Uterus (tissue), 3 donors: ENCODE measurements at regions not wholly inside any gene's neighbourhood (a gene's known extent, or its start where the extent isn't known, plus 50 kb on each side); places are given as distances from the start of the nearest gene placed in this dataset.

Experiments
- DNase-seq, 2 donors: peaks; one replicate each; pipeline ENCODE4 v3.0.0-alpha.2; 2019 to 2020
- H3K27ac ChIP-seq, 2 donors: fragments of 200-600 bp; sonication (generic); 1 replicate in 1 of 2; 2 replicates in 1 of 2; pipeline ENCODE4 v1.5.1; 2016 to 2018
- H3K27me3 ChIP-seq, 2 donors: fragments of 200-600 bp; sonication (generic); one replicate each; pipeline ENCODE4 v1.5.1; 2018 to 2019; ENCODE audit warnings: control low read depth in 1 of 2
- H3K36me3 ChIP-seq, 2 donors: fragments of 200-600 bp; sonication (generic); one replicate each; pipeline ENCODE4 v1.5.1; 2019; ENCODE audit warnings: control low read depth in 1 of 2
- H3K4me1 ChIP-seq, 2 donors: fragments of 200-600 bp; sonication (generic); one replicate each; pipeline ENCODE4 v1.5.1; 2018 to 2019; ENCODE audit warnings: control low read depth in 1 of 2
- H3K4me3 ChIP-seq, 2 donors: fragments of 200-600 bp; sonication (generic); 1 replicate in 1 of 2; 2 replicates in 1 of 2; pipeline ENCODE4 v1.5.1; 2018 to 2019; ENCODE audit warnings: mild to moderate bottlenecking in 1 of 2
- H3K9me3 ChIP-seq, 2 donors: fragments of 200-600 bp; sonication (generic); one replicate each; pipeline ENCODE4 v1.5.1; 2019; ENCODE audit warnings: control low read depth in 1 of 2
- CTCF ChIP-seq, 4 experiments: fragments of 200-600 bp in 2 of 4; fragments of 450-650 bp in 2 of 4; sonication (generic) in 2 of 4; IDR thresholded peaks; one replicate each; pipeline ENCODE4 v1.5.1; 2016 to 2019; ENCODE audit warnings: antibody characterized with exemption in 4 of 4, mild to moderate bottlenecking in 2 of 4, moderate library complexity in 1 of 4
- POLR2A ChIP-seq, 2 donors: fragments of 450-650 bp; IDR thresholded peaks; one replicate each; pipeline ENCODE4 v1.6.1; 2016; ENCODE audit warnings: antibody characterized with exemption in 2 of 2, mild to moderate bottlenecking in 1 of 2, moderate library complexity in 1 of 2
- intact Hi-C: fragments of 100-400 bp; cut with DNase I; formaldehyde crosslinking; loops from one replicate; pipeline ENCODE4 v1.15.1; 2023; ENCODE audit warnings: low total_unique reads
- donor health status: DM: yes; HTN: yes; CAD: no.

- Histone ChIP-seq H3K36me3 (no peaks in the 10 kb centered on the region), H3K27me3 (no peaks in the 10 kb centered on the region), H3K4me3 (no peak overlapping the region), H3K9me3 (no peaks in the 10 kb centered on the region), H3K4me1 (no peaks in the 10 kb centered on the region), H3K27ac (no peak overlapping the region)
- TF ChIP-seq POLR2A (IDR thresholded peaks at IDR 0.05) (no peak), CTCF (IDR thresholded peaks at IDR 0.05) (no peak)
- intact Hi-C loops: no loop called here
- DNase-seq: no peak
Observed at GRCh38 chr4:177582992-177583391, 140.8 kb upstream of the AGA start.

- TF ChIP-seq POLR2A (IDR thresholded peaks at IDR 0.05) (no peak), CTCF (IDR thresholded peaks at IDR 0.05) (no peak)
- Histone ChIP-seq H3K27ac (no peak overlapping the region), H3K27me3 (no peaks in the 10 kb centered on the region), H3K4me1 (no peaks in the 10 kb centered on the region), H3K9me3 (no peaks in the 10 kb centered on the region), H3K36me3 (no peaks in the 10 kb centered on the region), H3K4me3 (no peak overlapping the region)
- intact Hi-C loops: no loop called here
- no peak for DNase-seq
Observed at GRCh38 chr4:177587989-177588388, 145.8 kb upstream of the AGA start.

- intact Hi-C loops: no loop called here
- no peak for DNase-seq
- Histone ChIP-seq H3K9me3 (no peaks in the 10 kb centered on the region), H3K36me3 (no peaks in the 10 kb centered on the region), H3K4me1 (no peaks in the 10 kb centered on the region), H3K27me3 (no peaks in the 10 kb centered on the region), H3K27ac (no peak overlapping the region), H3K4me3 (no peak overlapping the region)
- TF ChIP-seq POLR2A (IDR thresholded peaks at IDR 0.05) (no peak), CTCF (IDR thresholded peaks at IDR 0.05) (no peak)
Observed at GRCh38 chr4:177595386-177595785, 153.1 kb upstream of the AGA start.

- DNase-seq: no peak
- Histone ChIP-seq H3K36me3 (no peaks in the 10 kb centered on the region), H3K4me1 (no peaks in the 10 kb centered on the region), H3K4me3 (no peak overlapping the region), H3K27me3 (no peaks in the 10 kb centered on the region), H3K27ac (no peak overlapping the region), H3K9me3 (no peaks in the 10 kb centered on the region)
- TF ChIP-seq POLR2A (IDR thresholded peaks at IDR 0.05) (no peak), CTCF (IDR thresholded peaks at IDR 0.05) (no peak)
- intact Hi-C loops: no loop called here
Observed at GRCh38 chr4:177596035-177596434, 153.8 kb upstream of the AGA start.

- DNase-seq: no peak
- intact Hi-C loops: no loop called here
- Histone ChIP-seq H3K4me1 (no peaks in the 10 kb centered on the region), H3K4me3 (no peak overlapping the region), H3K27me3 (no peaks in the 10 kb centered on the region), H3K27ac (no peak overlapping the region), H3K36me3 (no peaks in the 10 kb centered on the region), H3K9me3 (no peaks in the 10 kb centered on the region)
- TF ChIP-seq POLR2A (IDR thresholded peaks at IDR 0.05) (no peak), CTCF (IDR thresholded peaks at IDR 0.05) (no peak)
Observed at GRCh38 chr4:177596991-177597390, 154.8 kb upstream of the AGA start.
